GM23338 (cell line): ENCODE measurements at regions not wholly inside any gene's neighbourhood (a gene's known extent, or its start where the extent isn't known, plus 50 kb on each side); places are given as distances from the start of the nearest gene placed in this dataset.

Source experiments
- ATAC-seq: fragments of 200-7000 bp; cut with Tn5 transposase; 3 replicates; pipeline ENCODE4 v1.9.1; 2020
- DNase-seq: peaks from one replicate; pipeline ENCODE4 v3.0.0-alpha.2; 2015; ENCODE audit warnings: low spot score
- H2AFZ ChIP-seq: fragments of 200-600 bp; sonication (generic); 2 replicates; pipeline ENCODE4 v1.8.0; 2016; ENCODE audit warnings: antibody characterized with exemption, mild to moderate bottlenecking, moderate library complexity
- H3F3A ChIP-seq: fragments of 200-600 bp; sonication (generic); replicated peaks from 2 replicates; pipeline ENCODE4 v1.8.0; 2017; ENCODE audit warnings: antibody characterized with exemption, mixed run types, low read depth
- H3K27ac ChIP-seq: fragments of 200-600 bp; sonication (generic); 2 replicates; pipeline ENCODE4 v1.6.1; 2016; ENCODE audit warnings: low read depth
- H3K27me3 ChIP-seq: fragments of 200-600 bp; sonication (generic); 2 replicates; pipeline ENCODE4 v1.8.0; 2016; ENCODE audit warnings: mild to moderate bottlenecking, mixed run types, moderate library complexity; ENCODE audit not compliant: insufficient read depth
- H3K36me3 ChIP-seq: fragments of 200-600 bp; sonication (generic); 2 replicates; pipeline ENCODE4 v1.8.0; 2016; ENCODE audit warnings: mild to moderate bottlenecking; ENCODE audit not compliant: insufficient read depth
- H3K4me1 ChIP-seq: fragments of 200-600 bp; sonication (generic); 2 replicates; pipeline ENCODE4 v1.8.0; 2016; ENCODE audit warnings: mild to moderate bottlenecking, moderate library complexity; ENCODE audit not compliant: insufficient read depth
- H3K4me2 ChIP-seq: fragments of 200-600 bp; sonication (generic); 2 replicates; pipeline ENCODE4 v1.7.1; 2017; ENCODE audit warnings: mixed run types
- H3K4me3 ChIP-seq: fragments of 200-600 bp; sonication (generic); 2 replicates; pipeline ENCODE4 v1.6.1; 2016; ENCODE audit warnings: mixed run types
- H3K79me2 ChIP-seq: fragments of 200-600 bp; sonication (generic); replicated peaks from 2 replicates; pipeline ENCODE4 v1.8.0; 2017; ENCODE audit warnings: mild to moderate bottlenecking; ENCODE audit not compliant: insufficient read depth
- H3K9me2 ChIP-seq: fragments of 200-600 bp; sonication (generic); 2 replicates; pipeline ENCODE4 v1.8.0; 2017; ENCODE audit not compliant: insufficient read depth
- H4K20me1 ChIP-seq: fragments of 200-600 bp; sonication (generic); replicated peaks from 2 replicates; pipeline ENCODE4 v1.8.0; 2017; ENCODE audit warnings: mild to moderate bottlenecking; ENCODE audit not compliant: insufficient read depth
- H3K27ac Mint-ChIP-seq: 2 replicates; pipeline ENCODE4 v1.8.0; 2020; ENCODE audit warnings: inconsistent platforms, mild to moderate bottlenecking, moderate library complexity, mixed read lengths
- H3K27me3 Mint-ChIP-seq: 3 replicates; pipeline ENCODE4 v1.8.0; 2022; ENCODE audit warnings: low read depth, mild to moderate bottlenecking, moderate library complexity, mixed read lengths, inconsistent platforms; ENCODE audit not compliant: insufficient read depth, poor library complexity
- H3K36me3 Mint-ChIP-seq: 3 replicates; pipeline ENCODE4 v1.8.0; 2021; ENCODE audit warnings: low read depth, mild to moderate bottlenecking, inconsistent platforms, moderate library complexity, mixed read lengths
- H3K4me1 Mint-ChIP-seq: 3 replicates; pipeline ENCODE4 v1.8.0; 2020; ENCODE audit warnings: mild to moderate bottlenecking, inconsistent platforms, mixed read lengths
- H3K4me3 Mint-ChIP-seq: 3 replicates; pipeline ENCODE4 v1.8.0; 2021; ENCODE audit warnings: moderate library complexity, mild to moderate bottlenecking, inconsistent platforms, mixed read lengths
- H3K9me3 Mint-ChIP-seq: 3 replicates; pipeline ENCODE4 v1.8.0; 2020; ENCODE audit warnings: moderate library complexity, mild to moderate bottlenecking, inconsistent platforms, mixed read lengths
- EZH2phosphoT487 ChIP-seq: fragments of 200-600 bp; sonication (generic); IDR thresholded peaks from one replicate; pipeline ENCODE4 v1.8.1; 2018; ENCODE audit warnings: antibody characterized with exemption; ENCODE audit not compliant: unreplicated experiment
- ZNF114 ChIP-seq: fragments of 250-450 bp; sonication (Bioruptor Pico); IDR thresholded peaks from 2 replicates; pipeline ENCODE4 v1.5.0; 2020; ENCODE audit warnings: mild to moderate bottlenecking, moderate library complexity
- TF ChIP-seq, protein P1 (sequence below): fragments of 250-450 bp; sonication (Bioruptor Pico); IDR thresholded peaks from 2 replicates; pipeline ENCODE4 v1.5.0; 2020; ENCODE audit warnings: mild to moderate bottlenecking, moderate library complexity
- TF ChIP-seq, protein P2 (sequence below): IDR thresholded peaks from 2 replicates; pipeline ENCODE4 v1.6.1; 2016; ENCODE audit warnings: antibody characterized with exemption
- TF ChIP-seq, protein P3 (sequence below), 2 experiments: fragments of 200-600 bp in 1 of 2; sonication (generic) in 1 of 2; conservative IDR thresholded peaks; 2 replicates each; pipeline versions ENCODE4 v1.5.1 to v1.6.1; 2016 to 2017; ENCODE audit warnings: antibody characterized with exemption in 2 of 2, low read depth in 2 of 2, mild to moderate bottlenecking in 2 of 2, moderate library complexity in 1 of 2

DNA sequence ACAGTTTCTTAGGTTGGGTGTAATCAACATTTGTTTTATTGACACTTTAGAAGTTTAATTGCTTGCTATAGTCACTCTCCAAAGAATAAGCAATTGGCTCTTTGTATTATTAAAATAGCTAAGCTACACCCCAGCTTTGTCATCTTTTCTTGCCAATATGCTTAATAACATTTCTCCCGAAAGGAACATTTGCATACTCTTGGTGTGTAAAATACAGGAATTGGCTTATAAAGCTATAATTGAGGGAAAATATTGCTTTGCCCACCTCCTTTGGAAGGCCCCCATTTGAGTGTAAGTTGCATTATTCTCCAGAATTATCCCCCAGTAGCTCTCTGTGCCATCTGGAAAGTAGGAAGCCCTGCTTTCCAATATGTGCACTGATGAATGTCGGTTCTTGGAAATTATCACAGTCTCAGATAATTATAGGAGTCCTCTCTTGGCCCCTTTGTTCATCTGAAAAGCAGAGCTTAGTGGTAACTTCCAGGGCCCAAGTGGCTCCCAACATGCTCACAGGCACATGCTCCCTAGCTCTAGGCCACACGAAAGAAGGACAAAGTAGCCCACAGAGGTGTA, 92.4 kb upstream of the B3GAT2 start (continued):
- TF ChIP-seq, protein P1, sequence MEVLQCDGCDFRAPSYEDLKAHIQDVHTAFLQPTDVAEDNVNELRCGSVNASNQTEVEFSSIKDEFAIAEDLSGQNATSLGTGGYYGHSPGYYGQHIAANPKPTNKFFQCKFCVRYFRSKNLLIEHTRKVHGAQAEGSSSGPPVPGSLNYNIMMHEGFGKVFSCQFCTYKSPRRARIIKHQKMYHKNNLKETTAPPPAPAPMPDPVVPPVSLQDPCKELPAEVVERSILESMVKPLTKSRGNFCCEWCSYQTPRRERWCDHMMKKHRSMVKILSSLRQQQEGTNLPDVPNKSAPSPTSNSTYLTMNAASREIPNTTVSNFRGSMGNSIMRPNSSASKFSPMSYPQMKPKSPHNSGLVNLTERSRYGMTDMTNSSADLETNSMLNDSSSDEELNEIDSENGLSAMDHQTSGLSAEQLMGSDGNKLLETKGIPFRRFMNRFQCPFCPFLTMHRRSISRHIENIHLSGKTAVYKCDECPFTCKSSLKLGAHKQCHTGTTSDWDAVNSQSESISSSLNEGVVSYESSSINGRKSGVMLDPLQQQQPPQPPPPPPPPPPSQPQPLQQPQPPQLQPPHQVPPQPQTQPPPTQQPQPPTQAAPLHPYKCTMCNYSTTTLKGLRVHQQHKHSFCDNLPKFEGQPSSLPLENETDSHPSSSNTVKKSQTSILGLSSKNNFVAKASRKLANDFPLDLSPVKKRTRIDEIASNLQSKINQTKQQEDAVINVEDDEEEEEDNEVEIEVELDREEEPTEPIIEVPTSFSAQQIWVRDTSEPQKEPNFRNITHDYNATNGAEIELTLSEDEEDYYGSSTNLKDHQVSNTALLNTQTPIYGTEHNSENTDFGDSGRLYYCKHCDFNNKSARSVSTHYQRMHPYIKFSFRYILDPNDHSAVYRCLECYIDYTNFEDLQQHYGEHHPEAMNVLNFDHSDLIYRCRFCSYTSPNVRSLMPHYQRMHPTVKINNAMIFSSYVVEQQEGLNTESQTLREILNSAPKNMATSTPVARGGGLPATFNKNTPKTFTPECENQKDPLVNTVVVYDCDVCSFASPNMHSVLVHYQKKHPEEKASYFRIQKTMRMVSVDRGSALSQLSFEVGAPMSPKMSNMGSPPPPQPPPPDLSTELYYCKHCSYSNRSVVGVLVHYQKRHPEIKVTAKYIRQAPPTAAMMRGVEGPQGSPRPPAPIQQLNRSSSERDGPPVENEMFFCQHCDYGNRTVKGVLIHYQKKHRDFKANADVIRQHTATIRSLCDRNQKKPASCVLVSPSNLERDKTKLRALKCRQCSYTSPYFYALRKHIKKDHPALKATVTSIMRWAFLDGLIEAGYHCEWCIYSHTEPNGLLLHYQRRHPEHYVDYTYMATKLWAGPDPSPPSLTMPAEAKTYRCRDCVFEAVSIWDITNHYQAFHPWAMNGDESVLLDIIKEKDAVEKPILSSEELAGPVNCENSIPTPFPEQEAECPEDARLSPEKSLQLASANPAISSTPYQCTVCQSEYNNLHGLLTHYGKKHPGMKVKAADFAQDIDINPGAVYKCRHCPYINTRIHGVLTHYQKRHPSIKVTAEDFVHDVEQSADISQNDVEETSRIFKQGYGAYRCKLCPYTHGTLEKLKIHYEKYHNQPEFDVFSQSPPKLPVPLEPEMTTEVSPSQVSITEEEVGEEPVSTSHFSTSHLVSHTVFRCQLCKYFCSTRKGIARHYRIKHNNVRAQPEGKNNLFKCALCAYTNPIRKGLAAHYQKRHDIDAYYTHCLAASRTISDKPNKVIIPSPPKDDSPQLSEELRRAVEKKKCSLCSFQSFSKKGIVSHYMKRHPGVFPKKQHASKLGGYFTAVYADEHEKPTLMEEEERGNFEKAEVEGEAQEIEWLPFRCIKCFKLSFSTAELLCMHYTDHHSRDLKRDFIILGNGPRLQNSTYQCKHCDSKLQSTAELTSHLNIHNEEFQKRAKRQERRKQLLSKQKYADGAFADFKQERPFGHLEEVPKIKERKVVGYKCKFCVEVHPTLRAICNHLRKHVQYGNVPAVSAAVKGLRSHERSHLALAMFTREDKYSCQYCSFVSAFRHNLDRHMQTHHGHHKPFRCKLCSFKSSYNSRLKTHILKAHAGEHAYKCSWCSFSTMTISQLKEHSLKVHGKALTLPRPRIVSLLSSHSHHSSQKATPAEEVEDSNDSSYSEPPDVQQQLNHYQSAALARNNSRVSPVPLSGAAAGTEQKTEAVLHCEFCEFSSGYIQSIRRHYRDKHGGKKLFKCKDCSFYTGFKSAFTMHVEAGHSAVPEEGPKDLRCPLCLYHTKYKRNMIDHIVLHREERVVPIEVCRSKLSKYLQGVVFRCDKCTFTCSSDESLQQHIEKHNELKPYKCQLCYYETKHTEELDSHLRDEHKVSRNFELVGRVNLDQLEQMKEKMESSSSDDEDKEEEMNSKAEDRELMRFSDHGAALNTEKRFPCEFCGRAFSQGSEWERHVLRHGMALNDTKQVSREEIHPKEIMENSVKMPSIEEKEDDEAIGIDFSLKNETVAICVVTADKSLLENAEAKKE = no peak
- TF ChIP-seq, protein P2, sequence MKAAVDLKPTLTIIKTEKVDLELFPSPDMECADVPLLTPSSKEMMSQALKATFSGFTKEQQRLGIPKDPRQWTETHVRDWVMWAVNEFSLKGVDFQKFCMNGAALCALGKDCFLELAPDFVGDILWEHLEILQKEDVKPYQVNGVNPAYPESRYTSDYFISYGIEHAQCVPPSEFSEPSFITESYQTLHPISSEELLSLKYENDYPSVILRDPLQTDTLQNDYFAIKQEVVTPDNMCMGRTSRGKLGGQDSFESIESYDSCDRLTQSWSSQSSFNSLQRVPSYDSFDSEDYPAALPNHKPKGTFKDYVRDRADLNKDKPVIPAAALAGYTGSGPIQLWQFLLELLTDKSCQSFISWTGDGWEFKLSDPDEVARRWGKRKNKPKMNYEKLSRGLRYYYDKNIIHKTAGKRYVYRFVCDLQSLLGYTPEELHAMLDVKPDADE = no peak

DNA sequence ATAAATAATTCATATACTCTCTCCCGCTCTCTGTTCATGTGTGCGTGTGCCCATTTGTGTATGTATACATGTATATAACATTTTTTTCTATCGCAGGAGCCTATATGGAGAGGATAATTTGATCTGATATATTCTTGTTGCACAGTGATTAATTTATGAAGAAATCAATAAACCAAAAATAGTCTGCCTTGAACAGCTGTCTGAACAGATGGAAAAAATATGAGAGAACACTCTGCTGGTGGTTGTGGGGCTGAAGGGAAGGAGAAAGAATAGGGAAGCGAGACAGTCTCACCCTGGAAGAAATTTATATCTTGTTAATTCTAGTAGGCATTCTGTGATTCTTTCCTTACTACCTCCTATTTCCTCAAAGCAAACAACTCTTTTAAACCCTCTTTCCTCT, 96.6 kb upstream of the B3GAT2 start:
- Mint-ChIP-seq H3K27me3 (no peaks in the 10 kb centered on the region), H3K9me3 (no peaks in the 10 kb centered on the region), H3K36me3 (no peaks in the 10 kb centered on the region), H3K27ac (no peak overlapping the region), H3K4me3 (no peak overlapping the region), H3K4me1 (no peaks in the 10 kb centered on the region)
- Histone ChIP-seq H3K79me2 (no peaks in the 10 kb centered on the region), H3K9me2 (0 out of 2 replicates have a peak, but pooled peaks cover 5% of the 10 kb centered on the region), H2AFZ (no peak overlapping the region), H3K4me1 (no peaks in the 10 kb centered on the region), H3K4me2 (no peak overlapping the region), H3K36me3 (no peaks in the 10 kb centered on the region), H4K20me1 (no peaks in the 10 kb centered on the region), H3K27me3 (no peaks in the 10 kb centered on the region), H3K4me3 (no peak overlapping the region), H3K27ac (no peak overlapping the region), H3F3A (no peaks in the 10 kb centered on the region)
- ATAC-seq (no peak), DNase-seq (no peak)
- TF ChIP-seq, protein P1 = no peak
- TF ChIP-seq, protein P3, sequence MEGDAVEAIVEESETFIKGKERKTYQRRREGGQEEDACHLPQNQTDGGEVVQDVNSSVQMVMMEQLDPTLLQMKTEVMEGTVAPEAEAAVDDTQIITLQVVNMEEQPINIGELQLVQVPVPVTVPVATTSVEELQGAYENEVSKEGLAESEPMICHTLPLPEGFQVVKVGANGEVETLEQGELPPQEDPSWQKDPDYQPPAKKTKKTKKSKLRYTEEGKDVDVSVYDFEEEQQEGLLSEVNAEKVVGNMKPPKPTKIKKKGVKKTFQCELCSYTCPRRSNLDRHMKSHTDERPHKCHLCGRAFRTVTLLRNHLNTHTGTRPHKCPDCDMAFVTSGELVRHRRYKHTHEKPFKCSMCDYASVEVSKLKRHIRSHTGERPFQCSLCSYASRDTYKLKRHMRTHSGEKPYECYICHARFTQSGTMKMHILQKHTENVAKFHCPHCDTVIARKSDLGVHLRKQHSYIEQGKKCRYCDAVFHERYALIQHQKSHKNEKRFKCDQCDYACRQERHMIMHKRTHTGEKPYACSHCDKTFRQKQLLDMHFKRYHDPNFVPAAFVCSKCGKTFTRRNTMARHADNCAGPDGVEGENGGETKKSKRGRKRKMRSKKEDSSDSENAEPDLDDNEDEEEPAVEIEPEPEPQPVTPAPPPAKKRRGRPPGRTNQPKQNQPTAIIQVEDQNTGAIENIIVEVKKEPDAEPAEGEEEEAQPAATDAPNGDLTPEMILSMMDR (conservative IDR thresholded peaks at IDR 0.05; ENCODE audit: low read depth in 2 of 2) = no peak
- no peak for TF ChIP-seq ZNF114 (CRISPR knock-in tag)
- TF ChIP-seq EZH2phosphoT487 = no peak
